ENCODE measurements at regions not wholly inside any gene's neighbourhood (a gene's known extent, or its start where the extent isn't known, plus 50 kb on each side); places are given as distances from the start of the nearest gene placed in this dataset.

DNA sequence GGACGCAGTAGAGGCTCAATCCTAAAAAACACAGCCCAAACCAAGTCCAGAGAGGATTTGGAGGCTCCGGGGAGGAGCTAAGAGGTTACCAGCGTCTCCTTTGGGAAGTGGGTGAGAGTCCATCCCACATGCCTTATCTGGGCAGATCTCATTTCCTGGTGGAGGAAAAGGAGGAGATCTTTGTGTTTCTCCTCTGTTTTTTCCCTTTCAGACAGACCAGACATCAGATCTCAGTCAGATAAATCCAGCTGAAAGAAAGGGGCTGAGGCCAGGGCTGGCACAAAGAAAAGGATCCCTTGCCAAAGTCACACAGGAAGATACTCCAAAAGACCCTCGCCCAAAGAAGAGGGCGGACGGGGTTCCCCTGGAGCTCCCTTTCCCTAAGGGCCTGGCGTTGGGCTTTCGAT is 58.3 kb upstream of the COMTD1 start:
- FAIRE-seq = no peak

DNA sequence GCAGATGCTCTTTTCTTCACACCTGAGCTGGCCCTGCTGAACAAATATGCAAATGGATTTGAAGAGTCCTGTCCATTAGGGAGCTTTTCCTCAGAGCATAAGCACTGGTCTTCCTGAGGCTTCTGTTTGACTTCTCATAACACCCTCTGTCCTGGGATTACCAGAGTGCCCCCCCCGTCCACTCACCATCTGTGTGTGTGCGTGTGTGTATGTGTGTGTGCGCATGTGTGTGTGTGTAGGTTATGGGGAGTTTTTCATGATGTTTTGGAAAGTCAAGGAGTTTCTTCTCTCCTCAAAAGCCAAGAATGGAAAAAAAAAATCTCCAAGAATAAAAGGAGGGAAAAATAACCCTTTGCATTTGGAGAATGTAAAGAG is 57.7 kb upstream of the COMTD1 start:
- FAIRE-seq = no peak

- no peak for FAIRE-seq
These were observed 57.2 kb upstream of the COMTD1 start for GRCh38 chr10:75292794-75293445.

- FAIRE-seq = no peak
These were observed 56.0 kb upstream of the COMTD1 start for GRCh38 chr10:75291805-75292204.

DNA sequence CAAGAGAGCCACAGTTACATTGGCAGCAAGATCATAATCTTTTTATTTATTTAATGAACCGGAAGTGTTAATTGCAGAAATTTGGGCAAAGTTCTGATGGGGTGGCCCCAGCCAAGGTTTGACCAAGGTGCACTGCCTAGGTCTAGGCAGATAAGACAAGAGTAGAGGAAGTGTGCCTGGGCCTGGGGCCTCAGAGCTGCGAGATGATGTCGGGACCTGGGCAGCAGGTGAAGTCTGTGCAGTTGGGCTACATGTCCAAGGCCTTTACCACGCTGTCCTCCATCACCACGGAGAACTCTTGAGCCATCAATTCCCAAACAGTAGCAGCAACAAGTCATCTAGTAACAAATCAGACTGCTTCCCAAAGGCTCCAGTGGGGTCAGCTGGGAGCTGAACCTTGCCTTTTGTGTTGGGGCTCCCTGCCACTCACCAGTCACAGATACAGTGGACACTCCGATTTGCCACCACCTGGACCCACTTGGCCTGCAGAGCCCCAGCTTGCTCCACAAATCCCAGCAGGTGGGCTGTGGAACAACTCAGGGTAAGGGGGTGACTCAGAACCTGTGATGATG is 52.5 kb upstream of the COMTD1 start:
- FAIRE-seq = no peak

DNA sequence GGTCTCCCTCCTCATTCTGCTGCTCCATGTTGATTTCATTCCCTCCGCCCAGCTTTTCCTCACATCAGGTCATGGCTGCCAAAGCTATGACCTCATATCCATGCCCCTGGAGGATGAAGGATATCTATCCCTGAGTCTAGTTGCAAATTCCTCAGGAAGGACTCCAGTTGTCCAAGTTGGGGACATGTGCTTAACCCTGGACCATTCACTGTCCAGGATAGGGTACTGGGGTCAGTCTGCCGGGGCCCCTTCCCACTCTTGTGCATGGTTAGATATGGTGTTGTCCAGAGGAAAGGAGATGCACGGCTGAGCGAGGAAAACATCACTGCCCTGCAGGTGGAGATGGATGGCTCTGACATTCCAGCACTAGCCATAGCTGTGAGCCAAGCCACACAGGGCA is 51.9 kb upstream of the COMTD1 start:
- FAIRE-seq = no peak

- FAIRE-seq = no peak
These were observed 51.1 kb upstream of the COMTD1 start for GRCh38 chr10:75286901-75287300.

Measured in endometrium (tissue), 2 donors.